ENCODE measurements at regions not wholly inside any gene's neighbourhood (a gene's known extent, or its start where the extent isn't known, plus 50 kb on each side); places are given as distances from the start of the nearest gene placed in this dataset.

DNA sequence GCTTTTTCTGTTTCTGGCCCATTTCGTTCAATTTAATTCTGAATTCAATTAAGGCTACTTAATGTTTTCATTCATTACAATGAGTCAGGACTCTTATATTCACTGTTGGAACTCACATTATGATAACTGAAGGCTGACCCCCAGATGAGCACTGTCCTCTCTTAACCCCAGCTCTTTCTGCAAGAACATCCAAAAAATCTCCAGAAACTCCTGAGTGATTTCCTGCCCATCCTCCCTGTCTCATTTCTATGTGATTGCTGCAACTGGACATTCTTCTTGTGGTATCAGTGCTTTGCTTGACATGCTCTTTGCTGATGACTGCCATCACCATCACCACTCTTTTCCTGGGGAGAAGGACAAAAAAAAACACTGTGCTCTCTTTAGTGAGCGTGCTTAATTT lies 240.3 kb downstream of the SPRY2 start:
- TF ChIP-seq POLR2A (IDR thresholded peaks at IDR 0.05) (no peak), POLR2AphosphoS5 (IDR thresholded peaks at IDR 0.05) (no peak)
- TF ChIP-seq, protein P1, sequence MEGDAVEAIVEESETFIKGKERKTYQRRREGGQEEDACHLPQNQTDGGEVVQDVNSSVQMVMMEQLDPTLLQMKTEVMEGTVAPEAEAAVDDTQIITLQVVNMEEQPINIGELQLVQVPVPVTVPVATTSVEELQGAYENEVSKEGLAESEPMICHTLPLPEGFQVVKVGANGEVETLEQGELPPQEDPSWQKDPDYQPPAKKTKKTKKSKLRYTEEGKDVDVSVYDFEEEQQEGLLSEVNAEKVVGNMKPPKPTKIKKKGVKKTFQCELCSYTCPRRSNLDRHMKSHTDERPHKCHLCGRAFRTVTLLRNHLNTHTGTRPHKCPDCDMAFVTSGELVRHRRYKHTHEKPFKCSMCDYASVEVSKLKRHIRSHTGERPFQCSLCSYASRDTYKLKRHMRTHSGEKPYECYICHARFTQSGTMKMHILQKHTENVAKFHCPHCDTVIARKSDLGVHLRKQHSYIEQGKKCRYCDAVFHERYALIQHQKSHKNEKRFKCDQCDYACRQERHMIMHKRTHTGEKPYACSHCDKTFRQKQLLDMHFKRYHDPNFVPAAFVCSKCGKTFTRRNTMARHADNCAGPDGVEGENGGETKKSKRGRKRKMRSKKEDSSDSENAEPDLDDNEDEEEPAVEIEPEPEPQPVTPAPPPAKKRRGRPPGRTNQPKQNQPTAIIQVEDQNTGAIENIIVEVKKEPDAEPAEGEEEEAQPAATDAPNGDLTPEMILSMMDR (IDR thresholded peaks at IDR 0.05): no peak

Data from breast epithelium (tissue), 3 donors.